GM23248 (cell line): ENCODE measurements at regions not wholly inside any gene's neighbourhood (a gene's known extent, or its start where the extent isn't known, plus 50 kb on each side); places are given as distances from the start of the nearest gene placed in this dataset.

Experiments
- DNase-seq: peaks from one replicate; pipeline ENCODE4 v3.0.0-alpha.2; 2015
- H2AFZ ChIP-seq: fragments of 200-600 bp; sonication (generic); 2 replicates; pipeline ENCODE4 v1.6.1; 2016; ENCODE audit warnings: antibody characterized with exemption
- H3F3A ChIP-seq: fragments of 200-600 bp; sonication (generic); 2 replicates; pipeline ENCODE4 v1.6.1; 2016; ENCODE audit warnings: mild to moderate bottlenecking, antibody characterized with exemption, mixed run types; ENCODE audit not compliant: insufficient read depth
- H3K27ac ChIP-seq: fragments of 200-600 bp; sonication (generic); 2 replicates; pipeline ENCODE4 v1.5.1; 2016; ENCODE audit warnings: mild to moderate bottlenecking
- H3K27me3 ChIP-seq: fragments of 200-600 bp; sonication (generic); replicated peaks from 2 replicates; pipeline ENCODE4 v1.6.1; 2016; ENCODE audit warnings: mild to moderate bottlenecking; ENCODE audit not compliant: insufficient read depth
- H3K36me3 ChIP-seq: fragments of 200-600 bp; sonication (generic); 2 replicates; pipeline ENCODE4 v1.6.1; 2016; ENCODE audit warnings: low read depth, mild to moderate bottlenecking
- H3K4me1 ChIP-seq: fragments of 200-600 bp; sonication (generic); 2 replicates; pipeline ENCODE4 v1.6.1; 2016; ENCODE audit warnings: mild to moderate bottlenecking; ENCODE audit not compliant: insufficient read depth
- H3K4me2 ChIP-seq: fragments of 200-600 bp; sonication (generic); one replicate; pipeline ENCODE4 v1.6.1; 2016; ENCODE audit warnings: mild to moderate bottlenecking; ENCODE audit not compliant: unreplicated experiment
- H3K4me3 ChIP-seq: fragments of 200-600 bp; sonication (generic); 2 replicates; pipeline ENCODE4 v1.5.1; 2016; ENCODE audit warnings: mild to moderate bottlenecking
- H3K79me2 ChIP-seq: fragments of 200-600 bp; sonication (generic); 2 replicates; pipeline ENCODE4 v1.6.1; 2016; ENCODE audit warnings: mild to moderate bottlenecking; ENCODE audit not compliant: insufficient read depth
- H3K9ac ChIP-seq: fragments of 200-600 bp; sonication (generic); 2 replicates; pipeline ENCODE4 v1.6.1; 2016; ENCODE audit warnings: mild to moderate bottlenecking
- H3K9me2 ChIP-seq: fragments of 200-600 bp; sonication (generic); 2 replicates; pipeline ENCODE4 v1.6.1; 2016; ENCODE audit warnings: mixed run types, mild to moderate bottlenecking, moderate library complexity; ENCODE audit not compliant: insufficient read depth
- H3K9me3 ChIP-seq: fragments of 200-600 bp; sonication (generic); one replicate; pipeline ENCODE4 v1.6.1; 2017; ENCODE audit warnings: low read depth
- H4K20me1 ChIP-seq: fragments of 200-600 bp; sonication (generic); 2 replicates; pipeline ENCODE4 v1.6.0; 2016; ENCODE audit not compliant: insufficient read depth
- EZH2 ChIP-seq: fragments of 200-600 bp; sonication (generic); IDR thresholded peaks from 2 replicates; pipeline ENCODE4 v1.6.1; 2018; ENCODE audit warnings: antibody characterized with exemption, mild to moderate bottlenecking; ENCODE audit not compliant: insufficient read depth, poor library complexity, severe bottlenecking
- EZH2phosphoT487 ChIP-seq: fragments of 200-600 bp; sonication (generic); IDR thresholded peaks from 2 replicates; pipeline ENCODE4 v1.6.1; 2018; ENCODE audit warnings: antibody characterized with exemption, moderate library complexity, mild to moderate bottlenecking, low read depth; ENCODE audit not compliant: insufficient read depth
- WGBS, 2 experiments: methylation state at CpG; one replicate each; pipeline ENCODE4 v1.1.6; 2015 to 2017; ENCODE audit warnings: low lambda C conversion rate in 2 of 2, low coverage in 1 of 2; ENCODE audit errors: missing lambda C conversion rate in 2 of 2; 5-methylcytosine and 5-hydroxymethylcytosine counted together
- in situ Hi-C: fragments of 300-500 bp; cut with MboI; formaldehyde crosslinking; loops from 2 replicates; pipeline ENCODE4 v1.15.0; 2020

- no peak overlapping the region for H3K4me2 ChIP-seq
- no peaks in the 10 kb centered on the region for H4K20me1 ChIP-seq
- no peak overlapping the region for H3K4me3 ChIP-seq
- H3K9ac ChIP-seq: no peak overlapping the region
- H3K4me1 ChIP-seq: peaks cover 28% of the 10 kb centered on the region
- H3K9me2 ChIP-seq: no peaks in the 10 kb centered on the region
- H2AFZ ChIP-seq: no peak overlapping the region
- H3K27me3 ChIP-seq: no peaks in the 10 kb centered on the region
- in situ Hi-C loops: no loop called here
- TF ChIP-seq EZH2phosphoT487 (no peak), EZH2 (no peak)
- no peaks in the 10 kb centered on the region for H3K79me2 ChIP-seq
- H3K27ac ChIP-seq: no peak overlapping the region
- H3K9me3 ChIP-seq: no peaks in the 10 kb centered on the region
- DNase-seq: peak; percentile 40
- H3K36me3 ChIP-seq: no peaks in the 10 kb centered on the region
- 65 to 71% methylated on average over 1 of the region's 1 CpG for WGBS, 2 experiments
- peaks cover 24% of the 10 kb centered on the region; the same call in 1 of the 2 replicates for H3F3A ChIP-seq
These were observed 598.3 kb downstream of the INHBA start for GRCh38 chr7:41104631-41105030.

GRCh38 chr7:41103331-41103730, 599.6 kb downstream of the INHBA start:
- no peak overlapping the region for H2AFZ ChIP-seq

GRCh38 chr7:41098846-41099245, 604.0 kb downstream of the INHBA start:
- H3K27ac ChIP-seq: no peak overlapping the region
- no peaks in the 10 kb centered on the region for H4K20me1 ChIP-seq
- DNase-seq: no peak
- H3F3A ChIP-seq: peaks cover 19% of the 10 kb centered on the region; the same call in 1 of the 2 replicates
- H3K9me2 ChIP-seq: no peaks in the 10 kb centered on the region
- no peak for TF ChIP-seq EZH2phosphoT487
- no peak for TF ChIP-seq EZH2
- no peaks in the 10 kb centered on the region for H3K79me2 ChIP-seq
- H3K4me2 ChIP-seq: no peak overlapping the region
- no peaks in the 10 kb centered on the region for H3K27me3 ChIP-seq
- H3K9ac ChIP-seq: no peak overlapping the region
- no peaks in the 10 kb centered on the region for H3K36me3 ChIP-seq
- H3K4me3 ChIP-seq: no peak overlapping the region
- H2AFZ ChIP-seq: no peak overlapping the region
- H3K9me3 ChIP-seq: no peaks in the 10 kb centered on the region
- in situ Hi-C loops: no loop called here
- 83 to 93% methylated on average over 5 of the region's 5 CpGs for WGBS, 2 experiments
- H3K4me1 ChIP-seq: peaks cover 19% of the 10 kb centered on the region

More at GRCh38 chr7:41103331-41103730, 599.6 kb downstream of the INHBA start:
- Histone ChIP-seq H3K27me3 (no peaks in the 10 kb centered on the region), H3K9ac (no peak overlapping the region), H3K4me2 (no peak overlapping the region), H3K4me1 (peaks cover 27% of the 10 kb centered on the region), H3F3A (peaks cover 24% of the 10 kb centered on the region; the same call in 1 of the 2 replicates), H3K36me3 (no peaks in the 10 kb centered on the region), H3K27ac (no peak overlapping the region), H4K20me1 (no peaks in the 10 kb centered on the region), H3K4me3 (no peak overlapping the region), H3K9me2 (no peaks in the 10 kb centered on the region), H3K79me2 (no peaks in the 10 kb centered on the region), H3K9me3 (no peaks in the 10 kb centered on the region)
- DNase-seq: peak; percentile 34
- TF ChIP-seq EZH2phosphoT487: no peak
- no peak for TF ChIP-seq EZH2
- in situ Hi-C loops: no loop called here

- Histone ChIP-seq H3K4me2 (no peak overlapping the region), H3K4me3 (no peak overlapping the region), H3K27ac (no peak overlapping the region), H4K20me1 (no peaks in the 10 kb centered on the region), H3K9me3 (no peaks in the 10 kb centered on the region), H3K27me3 (no peaks in the 10 kb centered on the region), H3K4me1 (peaks cover 15% of the 10 kb centered on the region), H3K36me3 (no peaks in the 10 kb centered on the region), H2AFZ (no peak overlapping the region), H3F3A (peaks cover 15% of the 10 kb centered on the region; the same call in 1 of the 2 replicates), H3K9ac (no peak overlapping the region), H3K9me2 (no peaks in the 10 kb centered on the region), H3K79me2 (no peaks in the 10 kb centered on the region)
- TF ChIP-seq EZH2phosphoT487: no peak
- TF ChIP-seq EZH2: no peak
- DNase-seq: no peak
- in situ Hi-C loops: no loop called here
- 80 to 82% methylated on average over 4 of the region's 4 CpGs for WGBS, 2 experiments
These were observed 604.5 kb downstream of the INHBA start for GRCh38 chr7:41098402-41098801.

GRCh38 chr7:41097501-41097900, 605.4 kb downstream of the INHBA start:
- DNase-seq: peak; percentile 70
- H3K4me1 ChIP-seq: peaks cover 12% of the 10 kb centered on the region
- no peaks in the 10 kb centered on the region for H4K20me1 ChIP-seq
- no peak for TF ChIP-seq EZH2phosphoT487
- no peak for TF ChIP-seq EZH2
- H3K9me3 ChIP-seq: no peaks in the 10 kb centered on the region
- H3K79me2 ChIP-seq: no peaks in the 10 kb centered on the region
- no peak overlapping the region for H3K4me3 ChIP-seq
- peaks cover 9% of the 10 kb centered on the region; the same call in 1 of the 2 replicates for H3F3A ChIP-seq
- H3K9me2 ChIP-seq: no peaks in the 10 kb centered on the region
- peak overlapping the region; percentile 50 for H3K27ac ChIP-seq
- no peaks in the 10 kb centered on the region for H3K27me3 ChIP-seq
- H3K4me2 ChIP-seq: no peak overlapping the region
- H3K9ac ChIP-seq: no peak overlapping the region
- H2AFZ ChIP-seq: no peak overlapping the region
- in situ Hi-C loops: no loop called here
- WGBS, 2 experiments: 68 to 71% methylated on average over 6 of the region's 6 CpGs
- no peaks in the 10 kb centered on the region for H3K36me3 ChIP-seq
